Esophagus squamous epithelium (tissue), 4 donors: ENCODE measurements at regions not wholly inside any gene's neighbourhood (a gene's known extent, or its start where the extent isn't known, plus 50 kb on each side); places are given as distances from the start of the nearest gene placed in this dataset.

ENCODE experiments used
- CTCF ChIP-seq, 6 experiments: fragments of 450-650 bp in 4 of 6; fragments of 200-600 bp in 2 of 6; sonication (generic) in 2 of 6; IDR thresholded peaks; one replicate each; pipeline ENCODE4 v1.5.1; 2016 to 2019; ENCODE audit warnings: antibody characterized with exemption in 6 of 6, mild to moderate bottlenecking in 4 of 6, moderate library complexity in 4 of 6
- POLR2A ChIP-seq, 4 donors: fragments of 450-650 bp; IDR thresholded peaks; one replicate each; pipeline ENCODE4 v1.6.1; 2017; ENCODE audit warnings: antibody characterized with exemption in 4 of 4, mild to moderate bottlenecking in 4 of 4, moderate library complexity in 3 of 4

- TF ChIP-seq CTCF (IDR thresholded peaks at IDR 0.05) (no peak), POLR2A (IDR thresholded peaks at IDR 0.05) (no peak)
Measured at GRCh38 chr15:69812861-69813261, 284.9 kb downstream of the TLE3 start.
